DND-41 (cell line): ENCODE measurements at regions not wholly inside any gene's neighbourhood (a gene's known extent, or its start where the extent isn't known, plus 50 kb on each side); places are given as distances from the start of the nearest gene placed in this dataset.

ENCODE experiments used
- CTCF ChIP-seq: IDR thresholded peaks from 2 replicates; pipeline ENCODE4 v1.5.1; 2012; ENCODE audit warnings: borderline replicate concordance, low read length, moderate library complexity, mild to moderate bottlenecking; ENCODE audit not compliant: poor library complexity, severe bottlenecking; ENCODE audit errors: extremely low read depth
- EZH2 ChIP-seq: IDR thresholded peaks from 3 replicates; pipeline ENCODE4 v1.6.1; 2012; ENCODE audit warnings: borderline replicate concordance, low read depth, mild to moderate bottlenecking, moderate library complexity, low read length, inconsistent platforms; ENCODE audit not compliant: severe bottlenecking

- TF ChIP-seq CTCF (no peak), EZH2 (no peak)
These were observed 100.8 kb downstream of the CPN2 start for GRCh38 chr3:194250098-194251002.
